HG03354 (cell line): ENCODE measurements at regions not wholly inside any gene's neighbourhood (a gene's known extent, or its start where the extent isn't known, plus 50 kb on each side); places are given as distances from the start of the nearest gene placed in this dataset.

Experiments
- ATAC-seq: cut with Tn5 transposase; IDR thresholded peaks from one replicate; pipeline ENCODE4 v1.9.1; 2021; ENCODE audit warnings: mild to moderate bottlenecking; ENCODE audit not compliant: unreplicated experiment, poor library complexity, severe bottlenecking

- ATAC-seq: no peak
Observed at GRCh38 chr11:129273322-129273721, 81.2 kb upstream of the ARHGAP32 start.

- ATAC-seq: no peak
Observed at GRCh38 chr11:129271030-129271429, 78.9 kb upstream of the ARHGAP32 start.

GRCh38 chr11:129270446-129270845 lies 78.3 kb upstream of the ARHGAP32 start:
- ATAC-seq: no peak

- no peak for ATAC-seq
Observed at GRCh38 chr11:129268371-129268770, 76.2 kb upstream of the ARHGAP32 start.

- ATAC-seq: no peak
Observed at GRCh38 chr11:129267716-129268115, 75.6 kb upstream of the ARHGAP32 start.

GRCh38 chr11:129266536-129266935 lies 74.4 kb upstream of the ARHGAP32 start:
- ATAC-seq: no peak

GRCh38 chr11:129265125-129265788 lies 73.1 kb upstream of the ARHGAP32 start:
- no peak for ATAC-seq

GRCh38 chr11:129264114-129264513 lies 72.0 kb upstream of the ARHGAP32 start:
- ATAC-seq: no peak

- ATAC-seq: no peak
Observed at GRCh38 chr11:129260750-129261149, 68.6 kb upstream of the ARHGAP32 start.

GRCh38 chr11:129259931-129260348 lies 67.8 kb upstream of the ARHGAP32 start:
- no peak for ATAC-seq

GRCh38 chr11:129258205-129258604 lies 66.1 kb upstream of the ARHGAP32 start:
- ATAC-seq: no peak

- no peak for ATAC-seq
Observed at GRCh38 chr11:129257512-129257911, 65.4 kb upstream of the ARHGAP32 start.

- no peak for ATAC-seq
Observed at GRCh38 chr11:129252621-129253020, 60.5 kb upstream of the ARHGAP32 start.

- no peak for ATAC-seq
Observed at GRCh38 chr11:129251067-129251466, 58.9 kb upstream of the ARHGAP32 start.

- ATAC-seq: no peak
Observed at GRCh38 chr11:129249923-129250322, 57.8 kb upstream of the ARHGAP32 start.

- no peak for ATAC-seq
Observed at GRCh38 chr11:129249351-129249750, 57.2 kb upstream of the ARHGAP32 start.

- ATAC-seq: no peak
Observed at GRCh38 chr11:129248618-129249017, 56.5 kb upstream of the ARHGAP32 start.

- no peak for ATAC-seq
Observed at GRCh38 chr11:129247135-129247534, 55.0 kb upstream of the ARHGAP32 start.

- ATAC-seq: no peak
Observed at GRCh38 chr11:129242855-129243254, 50.7 kb upstream of the ARHGAP32 start.
